Heart left ventricle (tissue), 16 donors: ENCODE measurements at regions not wholly inside any gene's neighbourhood (a gene's known extent, or its start where the extent isn't known, plus 50 kb on each side); places are given as distances from the start of the nearest gene placed in this dataset.

Experiments used
- ATAC-seq, 4 donors: fragments of 200-7000 bp; cut with Tn5 transposase; one replicate each; pipeline ENCODE4 v1.9.1; 2020 to 2022; ENCODE audit warnings: moderate library complexity in 4 of 4, mild to moderate bottlenecking in 3 of 4, moderate number of reproducible peaks in 1 of 4
- DNase-seq, 5 donors: peaks; one replicate each; pipeline ENCODE4 v3.0.0-alpha.2; 2020
- H3K27ac ChIP-seq, 12 donors: fragments of 200-600 bp; sonication (generic) in 4 of 12; one replicate each; pipeline versions ENCODE4 v1.5.0 to v1.8.0; 2016 to 2022; ENCODE audit warnings: mild to moderate bottlenecking in 2 of 12
- H3K27me3 ChIP-seq, 9 donors: fragments of 200-600 bp; sonication (generic) in 2 of 9; one replicate each; pipeline versions ENCODE4 v1.5.1 to v1.8.0; 2016 to 2022; ENCODE audit warnings: mild to moderate bottlenecking in 3 of 9
- H3K36me3 ChIP-seq, 9 donors: fragments of 200-600 bp; sonication (generic) in 2 of 9; one replicate each; pipeline versions ENCODE4 v1.5.0 to v1.8.0; 2018 to 2022; ENCODE audit warnings: mild to moderate bottlenecking in 2 of 9
- H3K4me1 ChIP-seq, 12 donors: fragments of 200-600 bp; sonication (generic) in 4 of 12; one replicate each; pipeline versions ENCODE4 v1.5.0 to v1.8.0; 2016 to 2022; ENCODE audit warnings: mild to moderate bottlenecking in 3 of 12
- H3K4me3 ChIP-seq, 12 donors: fragments of 200-600 bp; sonication (generic) in 4 of 12; one replicate each; pipeline versions ENCODE4 v1.5.0 to v1.8.0; 2017 to 2022; ENCODE audit warnings: mild to moderate bottlenecking in 9 of 12, moderate library complexity in 4 of 12
- H3K9me3 ChIP-seq, 12 donors: fragments of 200-600 bp; sonication (generic) in 4 of 12; one replicate each; pipeline versions ENCODE4 v1.5.0 to v1.8.0; 2016 to 2022; ENCODE audit warnings: mild to moderate bottlenecking in 1 of 12
- CTCF ChIP-seq, 12 donors: fragments of 200-600 bp; sonication (generic) in 4 of 12; IDR thresholded peaks; one replicate each; pipeline versions ENCODE4 v1.5.0 to v1.8.0; 2018 to 2022; ENCODE audit warnings: antibody characterized with exemption in 12 of 12, mild to moderate bottlenecking in 5 of 12
- POLR2A ChIP-seq, 2 donors: fragments of 450-650 bp; IDR thresholded peaks; one replicate each; pipeline ENCODE4 v1.6.1; 2017; ENCODE audit warnings: antibody characterized with exemption in 2 of 2, mild to moderate bottlenecking in 2 of 2, moderate library complexity in 2 of 2
- WGBS, 4 donors: extraction: QIAGEN DNeasy Blood & Tissue Kit in 2 of 4; methylation state at CpG; one replicate each; pipeline versions ENCODE4 v1.1.5 to v1.1.7; 2013 to 2018; 5-methylcytosine and 5-hydroxymethylcytosine counted together
- intact Hi-C, 10 donors: fragments of 100-400 bp; cut with DNase I; formaldehyde crosslinking; loops; one replicate each; pipeline versions ENCODE4 v1.11.1 to v1.14.2; 2022
- donor health status: ischemic (EF 13 %, LVEDD 7.1; RV severe dilation, severe dysfunction).
- donor health status: healthy with polysubstance abuse.
- donor health status: DM: no; HTN: yes; CAD: no.
- donor health status: DM: no; HTN: no; CAD: no.
- donor health status: ischemic (EF 25% LVEDD 6.9; RV normal size, moderate dysfunction).
- donor health status: ischemic (EF 25% LVEDD 5.7; RV mildly dilated, moderate dysfunction).
- donor health status: healthy.
- donor health status: DM: yes; HTN: yes; CAD: no.
- donor health status: ischemic (EF 35%, LVEDD 5.7; RV mildly dilated, moderate dysfunction).
- donor health status: nonischemic (EF 11% LVEDD 7.7; RV severe dilation, severe dysfunction).
- donor health status: DM: yes; HTN: yes; CAD: no.
- donor health status: PGD.
- donor health status: ischemic (EF 29% LVEDD 5.4; RV normal size, mild dysfunction).
- donor health status: nonischemic (EF 23%, LVEDD 6.1; RV moderate dilation, normal function).

DNA sequence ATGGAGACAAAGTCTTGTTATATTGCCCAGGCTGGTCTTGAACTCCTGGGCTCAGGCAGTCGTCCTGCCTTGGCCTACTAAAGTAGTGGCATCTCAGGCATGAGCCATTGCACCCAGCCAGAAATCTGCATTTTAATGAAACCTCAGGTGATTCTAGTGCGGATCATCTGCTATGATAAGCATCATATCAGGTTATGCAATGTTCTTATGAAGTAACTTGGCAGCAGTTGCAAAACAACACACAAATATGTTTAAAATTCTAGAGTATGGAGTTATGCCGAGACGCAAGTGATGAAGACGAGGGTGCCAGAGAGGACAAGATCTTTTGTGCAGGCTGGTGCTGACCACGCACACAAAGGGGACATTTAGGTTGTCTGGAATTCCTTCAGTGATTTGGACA lies 153.2 kb upstream of the MEF2C start:
- intact Hi-C loops: no loop called here
- Histone ChIP-seq H3K27ac (no peak overlapping the region), H3K27me3 (no peaks in the 10 kb centered on the region), H3K4me3 (no peak overlapping the region), H3K9me3 (no peaks in the 10 kb centered on the region), H3K4me1 (peaks cover 0 to 12% (median 0%) of the 10 kb centered on the region in 12 donors), H3K36me3 (no peaks in the 10 kb centered on the region)
- ATAC-seq (no peak), DNase-seq (no peak)
- 77 to 93% (median 82%) methylated on average over 6 of the region's 6 CpGs for WGBS, 4 donors
- no peak for TF ChIP-seq POLR2A (IDR thresholded peaks at IDR 0.05)
- TF ChIP-seq CTCF (IDR thresholded peaks at IDR 0.05): no peak

- H3K4me1 ChIP-seq: peaks cover 0 to 9% (median 0%) of the 10 kb centered on the region in 12 donors
- H3K36me3 ChIP-seq: no peaks in the 10 kb centered on the region
- H3K4me3 ChIP-seq: no peak overlapping the region
- TF ChIP-seq POLR2A (IDR thresholded peaks at IDR 0.05) (no peak), CTCF (IDR thresholded peaks at IDR 0.05) (no peak)
- H3K27me3 ChIP-seq: no peaks in the 10 kb centered on the region
- no peak for DNase-seq
- WGBS, 4 donors: 90 to 95% (median 92%) methylated on average over 2 of the region's 2 CpGs
- no peak overlapping the region for H3K27ac ChIP-seq
- no peak for ATAC-seq
- H3K9me3 ChIP-seq: no peaks in the 10 kb centered on the region
- intact Hi-C loops: no loop called here
Observed at GRCh38 chr5:89034588-89034987, 151.6 kb upstream of the MEF2C start.

DNA sequence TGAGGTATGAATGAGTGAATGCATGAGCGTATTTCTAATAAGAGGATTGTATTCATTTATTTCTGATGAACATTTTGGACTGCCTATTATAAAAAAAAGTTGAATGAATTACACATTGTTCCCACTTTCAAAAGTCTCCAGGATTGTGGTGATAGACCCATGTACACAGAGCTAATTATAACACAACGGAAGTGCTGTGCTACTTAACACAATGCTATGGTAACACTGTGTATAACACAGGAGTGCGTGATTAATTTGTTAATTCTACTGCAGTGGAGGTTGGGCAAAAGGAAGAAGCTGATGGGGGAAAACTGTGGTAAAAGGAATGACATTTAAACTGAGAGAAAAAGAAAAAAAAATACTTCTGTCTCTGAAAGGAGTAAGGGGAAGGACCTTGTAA lies 147.8 kb upstream of the MEF2C start:
- no peaks in the 10 kb centered on the region for H3K4me1 ChIP-seq
- H3K9me3 ChIP-seq: no peaks in the 10 kb centered on the region
- no peaks in the 10 kb centered on the region for H3K36me3 ChIP-seq
- no peak overlapping the region for H3K4me3 ChIP-seq
- H3K27me3 ChIP-seq: no peaks in the 10 kb centered on the region
- no peak for TF ChIP-seq CTCF (IDR thresholded peaks at IDR 0.05)
- no peak for TF ChIP-seq POLR2A (IDR thresholded peaks at IDR 0.05)
- ATAC-seq (no peak), DNase-seq (no peak)
- intact Hi-C loops: no loop called here
- WGBS, 4 donors: 82 to 89% (median 84%) methylated on average over 3 of the region's 3 CpGs
- H3K27ac ChIP-seq: no peak overlapping the region

DNA sequence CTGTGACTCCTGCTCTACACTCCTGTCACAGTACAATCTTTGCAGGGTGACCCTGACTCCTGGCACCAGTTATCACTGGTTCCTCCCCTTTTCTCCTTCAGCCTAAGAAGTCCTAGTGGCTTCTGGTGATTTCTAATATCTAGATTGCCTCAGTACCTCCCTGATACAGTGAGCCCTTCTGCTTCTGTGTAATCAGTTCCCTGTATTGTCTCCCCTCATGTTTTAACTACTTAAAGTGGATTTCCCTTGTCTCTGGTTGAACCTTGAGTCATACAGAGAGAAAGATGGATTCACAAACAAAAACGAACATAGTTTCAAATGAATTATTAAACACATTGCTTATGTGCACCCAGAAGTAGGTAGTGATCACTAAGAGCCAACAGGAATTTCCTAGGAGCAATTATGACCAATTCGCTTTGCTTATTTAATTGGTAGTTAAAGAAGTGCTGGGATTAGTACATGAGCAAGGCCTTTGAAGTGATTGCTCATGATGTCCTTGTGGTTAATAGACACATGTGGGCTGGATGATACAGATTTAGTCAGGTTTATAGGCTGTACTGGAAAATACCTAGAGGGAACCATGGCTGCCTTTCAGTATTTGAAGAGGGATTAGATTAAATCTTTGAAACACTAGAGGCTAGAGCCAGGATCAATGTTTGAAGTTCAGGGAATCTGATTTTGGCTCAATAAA lies 145.8 kb upstream of the MEF2C start:
- no peak for ATAC-seq
- DNase-seq: no peak
- Histone ChIP-seq H3K27me3 (no peaks in the 10 kb centered on the region), H3K4me3 (no peak overlapping the region), H3K27ac (no peak overlapping the region), H3K36me3 (no peaks in the 10 kb centered on the region), H3K9me3 (no peaks in the 10 kb centered on the region), H3K4me1 (no peaks in the 10 kb centered on the region)
- intact Hi-C loops: no loop called here
- TF ChIP-seq POLR2A (IDR thresholded peaks at IDR 0.05) (no peak), CTCF (IDR thresholded peaks at IDR 0.05) (no peak)
- 87 to 89% (median 89%) methylated on average over 2 of the region's 2 CpGs for whole genome bisulfite sequencing, 4 donors
